ENCODE measurements at regions not wholly inside any gene's neighbourhood (a gene's known extent, or its start where the extent isn't known, plus 50 kb on each side); places are given as distances from the start of the nearest gene placed in this dataset.
A peak's percentile ranks its signal among the peaks of the same experiment; 100 is the strongest.
"Not testable (repeated sequence)": the region's sequence is repeated elsewhere in the genome, so short reads cannot be mapped to it uniquely, and the experiment has no call there.

DNA sequence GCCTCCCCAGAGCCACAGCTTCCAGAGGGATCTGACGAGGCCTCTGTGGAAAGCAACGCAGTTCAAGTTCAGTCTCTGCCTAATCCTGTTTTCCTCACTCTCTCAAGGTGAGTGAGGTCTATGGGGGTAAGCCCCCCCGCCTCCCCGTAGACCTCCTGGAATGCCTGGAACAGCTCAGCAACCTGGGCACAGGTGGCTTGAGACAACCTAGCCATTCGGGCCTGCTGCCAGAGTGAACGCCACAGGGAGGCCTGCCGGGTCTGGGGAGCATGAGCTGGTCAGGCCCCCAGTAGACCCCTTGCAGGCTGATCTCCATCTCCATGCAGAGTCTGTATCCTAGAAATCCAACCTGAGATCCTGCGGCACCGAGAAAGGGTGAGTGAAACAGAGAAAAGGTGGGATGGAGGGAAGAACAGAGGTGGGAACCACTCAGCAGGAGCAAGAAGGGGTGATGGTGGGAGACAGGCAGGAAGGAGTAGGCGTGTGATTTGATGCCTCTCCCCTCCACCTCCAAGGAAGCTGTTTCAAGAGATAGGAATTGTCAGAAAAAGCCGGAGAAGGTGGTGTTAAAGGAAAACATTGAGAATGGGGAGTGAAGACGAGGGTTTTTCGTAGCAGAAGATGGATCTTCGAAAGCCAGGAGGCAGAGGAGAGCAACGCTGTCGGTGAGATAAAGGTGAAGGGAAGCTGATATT lies 123.1 kb upstream of the PRMT8 start:
- no peak for DNase-seq (ENCODE audit: low read depth)

DNA sequence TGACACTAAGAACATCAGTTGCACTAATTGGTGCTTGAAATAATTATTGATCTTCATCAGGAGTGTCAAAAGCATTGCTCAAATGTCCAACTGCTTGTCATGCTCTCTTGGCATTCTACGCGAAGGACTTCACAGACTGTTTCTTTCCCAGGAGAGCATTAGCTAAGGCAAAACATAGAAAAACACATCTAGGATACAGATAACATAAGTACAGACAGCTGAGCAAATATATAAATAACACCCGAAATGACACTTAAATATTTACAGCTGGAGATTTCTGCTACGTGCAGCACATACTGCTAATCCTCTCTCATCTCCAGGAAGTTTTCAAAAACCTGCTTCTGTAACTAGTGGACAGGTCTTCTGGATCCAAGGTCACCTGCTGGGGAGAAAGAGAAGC lies 120.0 kb upstream of the PRMT8 start:
- DNase-seq (ENCODE audit: low read depth) = no peak

DNA sequence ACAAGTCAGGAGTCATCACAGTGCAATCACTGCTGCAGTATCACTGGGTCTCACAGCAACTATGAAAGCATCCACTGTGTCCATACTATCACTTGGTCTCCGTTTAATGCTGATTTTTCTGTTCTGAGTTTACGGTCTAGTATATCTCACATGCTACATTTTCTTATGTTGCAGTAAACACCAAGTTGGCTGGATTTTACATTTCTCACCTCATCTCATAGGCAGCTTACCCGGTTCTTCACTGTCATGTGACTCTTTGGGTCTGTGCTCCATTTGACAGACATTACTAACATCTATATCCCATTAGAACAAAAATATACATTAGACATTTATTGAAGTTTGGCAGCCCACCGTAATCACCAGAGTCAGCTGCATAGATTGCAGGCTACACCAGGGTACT lies 115.7 kb upstream of the PRMT8 start:
- DNase-seq (ENCODE audit: low read depth) = no peak

DNA sequence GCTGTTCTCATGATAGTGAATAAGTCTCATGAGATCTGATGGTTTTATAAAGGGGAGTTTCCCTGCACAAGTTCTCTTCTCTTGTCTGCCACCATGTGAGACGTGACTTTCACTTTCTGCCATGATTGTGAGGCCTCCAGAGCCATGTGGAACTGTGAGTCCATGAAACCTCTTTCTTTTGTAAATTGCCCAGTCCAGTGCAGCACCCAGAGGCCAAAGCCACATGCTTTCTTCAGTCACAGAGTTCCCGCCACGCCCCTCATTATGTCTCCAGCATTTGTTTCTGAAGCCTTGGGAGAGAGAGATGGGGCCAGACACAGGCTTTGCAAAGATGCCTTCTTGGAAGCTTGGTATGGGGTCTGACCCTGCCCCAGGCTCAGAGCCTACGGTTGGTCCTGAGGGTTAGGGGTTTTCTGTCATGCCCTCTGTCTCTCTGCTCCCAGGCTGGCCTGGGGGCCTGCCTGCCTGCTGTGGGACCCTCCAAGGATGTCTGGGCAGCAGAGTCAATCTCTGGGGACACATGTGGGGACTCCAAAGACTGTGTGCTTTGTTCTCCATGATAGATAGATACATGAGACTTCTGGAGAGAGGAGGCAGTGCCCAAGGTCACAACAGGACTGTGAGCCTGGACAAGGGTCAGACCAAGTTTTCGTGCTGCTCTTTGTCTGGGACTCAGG lies 114.1 kb upstream of the PRMT8 start:
- no peak for DNase-seq (ENCODE audit: low read depth)

DNA sequence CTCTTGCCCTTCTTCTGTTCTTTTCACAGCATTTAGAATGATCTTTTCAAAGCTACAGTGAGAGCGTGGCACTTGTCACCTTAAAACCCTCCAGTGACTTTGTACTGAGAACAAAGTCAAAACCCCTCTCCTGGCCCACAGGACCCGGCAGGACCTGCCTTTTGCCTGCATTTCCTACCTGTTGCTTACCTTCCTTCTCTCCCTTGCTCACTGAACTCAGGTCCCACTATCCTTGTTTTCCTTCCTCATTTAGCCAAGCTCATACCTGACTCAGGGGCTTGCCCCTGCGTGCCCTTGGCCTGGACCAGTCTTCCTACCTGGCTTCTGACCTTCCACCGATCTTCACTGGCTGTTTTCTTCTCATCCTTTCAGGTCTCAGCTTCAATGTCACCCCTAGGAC lies 112.3 kb upstream of the PRMT8 start:
- DNase-seq (ENCODE audit: low read depth) = no peak

DNA sequence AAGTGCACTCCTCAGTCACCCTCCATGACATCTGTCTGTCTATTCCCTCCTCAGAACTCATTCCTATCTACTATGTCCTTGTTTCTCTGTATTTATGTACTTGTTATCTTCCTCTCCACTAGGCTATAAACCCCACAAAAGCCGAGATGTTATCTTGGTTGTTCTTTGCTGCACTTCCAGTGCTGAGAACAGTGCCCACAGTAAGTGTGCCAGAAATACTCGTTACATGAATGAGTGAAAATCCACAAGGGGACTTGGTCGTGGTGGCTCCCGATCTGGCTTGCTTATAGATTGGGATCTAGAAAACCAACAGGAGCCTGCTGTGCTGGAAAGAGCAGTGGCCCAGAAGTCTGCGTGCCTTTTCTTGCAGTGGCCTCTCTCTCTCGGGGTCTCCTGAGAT lies 111.9 kb upstream of the PRMT8 start:
- no peak for DNase-seq (ENCODE audit: low read depth)

DNA sequence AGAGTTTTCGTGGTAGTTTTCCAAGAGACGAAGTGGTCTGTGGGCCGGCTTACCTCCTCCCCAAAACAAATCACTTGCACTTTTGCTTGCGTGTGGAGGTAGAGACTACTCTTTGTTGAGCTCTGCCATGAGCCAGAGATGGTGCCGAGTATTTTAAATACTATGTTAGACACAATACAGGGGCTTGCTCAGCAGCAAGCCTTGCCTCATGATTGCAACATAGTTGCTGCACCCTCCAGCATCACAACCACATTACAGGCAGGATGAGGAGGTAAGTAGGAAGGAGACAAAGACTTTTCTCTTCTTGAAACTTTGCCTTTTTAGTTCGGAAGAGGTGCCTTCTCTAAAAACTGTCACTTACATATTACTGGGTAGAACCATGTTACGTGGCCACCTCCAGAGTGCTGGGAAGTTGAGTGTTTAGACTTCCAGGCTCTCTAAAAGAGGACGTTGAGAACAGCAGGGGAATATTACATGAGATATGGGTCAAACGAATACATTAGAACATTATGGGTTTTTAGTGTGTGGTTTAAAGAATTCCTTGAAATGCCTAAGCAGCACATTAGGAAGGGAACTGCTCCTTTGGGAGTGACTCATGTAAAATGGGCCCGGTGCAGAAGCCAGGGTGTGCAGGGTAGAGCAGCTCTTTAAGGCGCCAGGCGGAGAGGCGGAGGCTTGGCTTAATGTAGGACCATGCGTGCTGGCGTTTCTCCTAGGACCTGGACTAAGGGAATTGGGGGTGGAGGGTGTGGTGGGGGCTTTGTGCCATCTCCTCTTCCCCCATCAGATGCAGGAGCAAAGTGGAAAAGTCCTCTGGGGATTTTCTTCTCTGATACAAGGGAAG lies 110.6 kb upstream of the PRMT8 start:
- peak; percentile 2 for DNase-seq (ENCODE audit: low read depth)

DNA sequence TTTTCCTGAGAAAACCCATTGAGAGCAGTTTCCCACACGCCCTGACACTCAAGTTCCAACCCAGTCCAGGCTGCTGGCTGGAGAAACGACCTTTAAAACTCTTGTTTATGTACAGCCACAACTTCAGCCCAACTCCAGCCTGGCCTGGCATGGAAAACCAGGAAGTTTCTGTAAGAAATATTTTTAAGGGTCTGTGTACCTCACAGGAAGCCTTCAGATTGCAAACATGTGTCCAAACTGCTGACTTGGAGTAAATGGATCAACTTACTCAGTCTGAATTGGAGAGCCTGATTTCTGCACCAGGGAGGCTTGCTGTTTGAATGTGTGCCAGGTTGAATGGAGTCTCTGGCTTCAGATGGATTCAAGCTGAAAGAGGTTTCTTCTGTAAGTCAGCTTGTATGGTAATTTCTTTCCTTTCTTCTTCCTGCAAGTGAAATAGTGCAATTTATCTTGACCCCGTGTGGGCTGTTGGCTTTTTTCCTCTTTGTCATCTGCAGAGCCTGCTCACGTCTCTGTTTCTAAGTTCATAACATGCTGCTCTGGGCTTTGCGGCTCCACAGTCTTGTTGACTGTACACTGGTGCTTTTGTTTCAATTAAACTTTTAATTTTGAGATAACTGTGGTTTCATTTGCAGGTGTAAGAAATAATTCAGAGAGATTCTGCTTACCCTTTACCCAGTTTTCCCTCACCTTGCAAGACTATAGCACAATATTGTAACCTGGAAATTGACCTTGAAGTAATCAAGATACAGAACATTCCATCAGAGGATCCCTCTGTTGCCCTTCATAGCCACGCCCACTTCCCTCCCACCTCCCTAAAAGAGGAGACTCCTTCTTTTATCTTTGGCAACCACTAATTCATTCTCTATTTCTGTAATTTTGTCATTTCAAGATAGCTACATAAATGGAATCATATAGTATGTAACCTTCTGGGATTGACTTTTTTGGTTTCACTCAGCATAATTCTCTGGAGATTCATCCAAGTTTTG lies 109.7 kb upstream of the PRMT8 start:
- DNase-seq (ENCODE audit: low read depth) = no peak

DNA sequence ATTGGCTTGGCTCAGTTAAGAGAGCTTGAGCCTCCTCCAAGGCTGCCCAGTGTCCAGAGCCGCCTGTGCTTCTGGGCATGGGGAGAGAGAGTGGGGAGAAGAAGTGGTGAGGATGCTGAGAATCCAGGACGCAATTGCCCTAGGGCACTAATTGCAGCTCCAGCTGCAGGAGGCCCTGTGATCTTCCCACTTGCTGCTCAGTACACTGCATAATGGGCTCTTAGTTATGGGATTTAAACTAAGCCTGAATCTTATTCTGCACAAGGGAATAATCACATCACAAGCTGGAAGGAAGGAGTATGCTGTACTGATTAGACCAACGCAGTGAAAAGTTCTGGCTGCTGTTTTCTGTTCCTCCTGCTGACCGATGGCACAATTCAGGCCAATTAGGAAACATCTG lies 101.0 kb upstream of the PRMT8 start:
- DNase-seq (ENCODE audit: low read depth) = no peak

DNA sequence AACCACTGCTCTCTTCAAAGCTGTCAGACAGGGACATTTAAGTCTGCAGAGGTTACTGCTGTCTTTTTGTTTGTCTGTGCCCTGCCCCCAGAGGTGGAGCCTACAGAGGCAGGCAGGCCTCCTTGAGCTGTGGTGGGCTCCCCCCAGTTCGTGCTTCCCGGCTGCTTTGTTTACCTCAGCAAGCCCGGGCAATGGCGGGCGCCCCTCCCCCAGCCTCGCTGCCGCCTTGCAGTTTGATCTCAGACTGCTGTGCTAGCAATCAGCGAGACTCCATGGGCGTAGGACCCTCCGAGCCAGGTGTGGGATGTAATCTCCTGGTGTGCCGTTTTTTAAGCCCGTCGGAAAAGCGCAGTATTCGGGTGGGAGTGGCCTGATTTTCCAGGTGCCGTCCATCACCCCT lies 93.4 kb upstream of the PRMT8 start:
- DNase-seq (ENCODE audit: low read depth) = not testable (repeated sequence)

DNA sequence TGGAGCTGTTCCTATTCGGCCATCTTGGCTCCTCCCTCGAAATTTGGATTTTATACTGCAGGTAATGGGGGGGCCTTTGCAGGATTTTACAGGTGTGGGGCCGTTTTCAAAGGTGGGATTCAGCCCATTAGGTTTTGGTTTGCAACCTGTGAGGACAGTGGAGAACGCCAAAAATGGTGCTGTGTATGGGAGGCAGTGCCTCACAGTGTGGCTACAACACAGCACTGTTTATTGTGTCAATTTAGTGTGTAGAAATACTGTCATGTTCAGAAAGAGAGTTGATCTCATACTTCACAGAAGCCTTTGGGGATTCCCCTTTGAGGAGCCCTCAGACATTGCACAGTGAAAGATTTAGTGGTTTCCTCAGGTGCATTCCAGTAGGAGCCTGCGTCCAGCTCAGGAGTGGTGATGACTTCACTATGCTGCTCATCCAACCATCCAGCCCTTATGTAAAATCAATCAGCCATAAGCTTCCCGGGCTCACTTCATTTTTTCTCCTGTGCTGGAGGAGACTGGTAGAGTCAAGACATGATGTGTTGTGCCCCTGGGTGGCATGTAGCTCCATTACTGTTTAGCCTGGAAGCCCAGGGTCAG lies 92.7 kb upstream of the PRMT8 start:
- DNase-seq (ENCODE audit: low read depth) = no peak

DNA sequence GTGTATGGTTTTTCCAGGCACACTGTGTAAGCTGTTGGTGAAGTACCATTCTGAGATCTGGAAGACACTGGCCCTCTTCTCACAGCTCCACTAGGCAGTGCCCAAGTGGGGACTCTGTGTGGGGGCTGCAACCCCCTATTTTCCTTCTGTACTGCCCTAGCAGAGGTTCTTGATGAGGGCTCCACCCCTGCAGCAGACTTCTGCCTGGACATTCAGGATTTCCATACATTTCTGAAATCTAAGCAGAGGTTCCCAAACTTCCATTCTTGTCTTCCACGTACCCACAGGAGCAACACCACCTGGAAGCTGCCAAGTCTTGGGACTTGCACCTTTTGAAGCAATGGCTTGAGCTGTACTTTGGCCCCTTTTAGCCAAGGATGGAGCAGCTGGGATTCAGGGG lies 85.2 kb upstream of the PRMT8 start:
- DNase-seq (ENCODE audit: low read depth) = no peak

DNA sequence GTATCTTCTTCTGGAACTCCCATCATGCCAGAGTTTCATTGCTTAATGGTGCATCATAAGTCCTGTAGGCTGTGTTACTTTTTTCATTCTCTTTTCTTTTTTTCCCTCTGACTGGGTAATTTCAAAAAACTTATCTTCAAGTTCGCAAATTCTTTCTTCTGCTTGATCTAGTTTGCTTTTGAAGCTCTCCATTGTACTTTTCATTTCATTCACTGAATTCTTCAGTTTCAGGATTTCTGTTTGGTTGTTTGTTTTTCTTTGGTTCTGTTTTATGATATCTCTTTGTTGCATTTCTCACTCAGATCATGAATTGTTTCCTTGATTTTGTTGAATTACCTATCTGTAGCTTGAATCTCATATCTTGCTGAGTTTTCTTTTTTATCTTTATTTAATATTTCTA lies 83.3 kb upstream of the PRMT8 start:
- DNase-seq (ENCODE audit: low read depth) = no peak

DNA sequence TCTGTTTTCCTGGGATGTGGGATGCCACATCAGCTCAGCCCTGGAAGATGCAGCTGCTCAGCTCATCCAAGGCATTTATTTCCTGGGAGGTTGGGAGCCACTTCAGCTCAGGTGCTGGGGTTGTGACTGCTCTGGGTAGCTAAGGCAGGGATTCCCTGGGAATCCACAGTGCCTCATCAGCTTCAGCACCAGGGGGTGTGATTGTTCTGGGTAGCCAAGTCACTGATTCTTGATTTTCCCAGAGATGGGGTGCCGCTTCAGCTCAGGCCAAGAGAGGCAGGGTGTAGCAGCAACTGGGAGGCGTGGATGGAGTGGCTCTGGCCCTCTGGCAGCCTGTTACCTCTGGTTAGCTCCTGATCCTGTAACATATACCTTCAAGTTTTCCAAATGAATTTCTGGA lies 81.3 kb upstream of the PRMT8 start:
- no peak for DNase-seq (ENCODE audit: low read depth)

DNA sequence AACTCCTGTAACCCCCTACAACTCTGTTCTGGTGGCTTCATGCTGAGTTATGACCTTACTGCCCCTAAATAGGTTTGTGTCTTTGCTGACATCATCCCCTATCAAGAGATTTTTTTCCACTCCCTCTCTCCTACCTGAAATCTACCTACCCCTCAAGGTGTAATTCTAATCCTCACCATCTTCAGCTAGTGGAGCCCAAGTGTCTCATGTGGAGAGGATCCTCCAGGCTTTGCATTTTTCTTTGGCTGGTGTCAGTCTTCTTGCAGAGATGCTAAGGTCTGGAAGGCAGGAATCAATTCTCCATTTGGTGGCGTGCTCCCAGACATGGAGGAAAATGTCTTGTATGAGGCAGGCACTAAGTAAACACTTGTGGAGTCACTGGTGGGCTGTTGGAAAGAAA lies 74.8 kb upstream of the PRMT8 start:
- DNase-seq (ENCODE audit: low read depth) = no peak

DNA sequence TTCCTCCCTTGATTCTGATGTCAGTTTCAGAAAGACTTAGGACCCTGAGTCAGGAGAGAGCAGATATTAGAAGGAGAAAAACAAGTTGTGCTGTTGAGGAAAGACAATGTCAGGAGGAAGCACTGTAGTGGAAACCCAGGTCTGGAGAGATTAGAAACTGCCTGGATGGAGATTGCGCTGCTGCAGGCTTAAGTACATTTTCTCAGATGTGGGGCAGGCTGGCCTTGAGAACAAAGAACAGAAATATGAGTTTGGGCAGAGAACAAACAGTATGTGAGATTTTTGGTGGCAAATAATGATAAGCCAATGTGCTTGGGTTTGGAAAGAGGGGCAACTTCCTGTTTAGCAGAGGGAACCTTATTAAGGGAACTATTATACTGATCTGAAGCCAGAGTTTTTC lies 74.3 kb upstream of the PRMT8 start:
- no peak for DNase-seq (ENCODE audit: low read depth)

DNA sequence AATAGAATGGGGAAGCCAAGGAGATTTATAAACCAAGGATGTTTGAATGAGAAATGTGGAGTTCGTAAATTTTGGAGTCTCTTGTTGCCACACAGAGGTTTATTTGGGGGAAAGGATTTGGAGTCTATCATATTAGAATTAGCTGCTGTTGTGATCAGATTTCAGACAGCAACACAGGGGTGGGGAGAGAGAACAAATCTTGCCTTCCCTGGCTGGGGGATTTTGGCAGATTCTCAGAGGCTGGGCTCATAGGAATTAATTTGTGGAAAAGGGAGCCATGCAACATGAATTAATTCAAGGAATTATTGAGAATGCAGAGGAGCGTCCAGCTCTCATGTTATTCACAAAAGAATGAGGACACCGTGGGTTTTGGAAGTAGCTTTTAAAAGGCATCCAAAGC lies 73.9 kb upstream of the PRMT8 start:
- no peak for DNase-seq (ENCODE audit: low read depth)

DNA sequence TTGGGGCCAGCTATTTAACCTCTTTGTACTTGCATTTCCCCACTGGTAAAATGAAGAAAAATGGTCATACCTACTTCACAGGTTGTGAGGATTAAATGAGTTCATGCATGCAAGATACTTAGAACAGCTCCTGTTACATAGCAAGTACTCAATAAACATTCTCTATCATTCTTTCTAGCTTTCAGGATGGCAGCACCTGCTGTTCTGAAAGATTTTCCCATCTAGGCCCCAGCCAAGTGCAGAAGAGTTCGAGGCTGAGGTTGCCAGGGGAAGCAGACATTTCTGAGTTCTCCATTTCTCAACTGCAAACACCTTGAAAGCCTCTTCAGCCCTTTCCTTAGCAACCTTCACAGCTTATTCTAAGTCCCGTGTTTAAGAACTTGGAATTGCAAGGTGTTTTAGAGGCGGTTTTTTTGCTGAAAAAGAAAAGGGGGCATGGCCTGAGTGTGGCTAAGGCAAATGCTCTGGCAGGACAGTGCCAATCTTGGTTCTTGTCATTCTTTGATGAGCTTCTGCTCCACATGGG lies 73.0 kb upstream of the PRMT8 start:
- DNase-seq (ENCODE audit: low read depth) = no peak

DNA sequence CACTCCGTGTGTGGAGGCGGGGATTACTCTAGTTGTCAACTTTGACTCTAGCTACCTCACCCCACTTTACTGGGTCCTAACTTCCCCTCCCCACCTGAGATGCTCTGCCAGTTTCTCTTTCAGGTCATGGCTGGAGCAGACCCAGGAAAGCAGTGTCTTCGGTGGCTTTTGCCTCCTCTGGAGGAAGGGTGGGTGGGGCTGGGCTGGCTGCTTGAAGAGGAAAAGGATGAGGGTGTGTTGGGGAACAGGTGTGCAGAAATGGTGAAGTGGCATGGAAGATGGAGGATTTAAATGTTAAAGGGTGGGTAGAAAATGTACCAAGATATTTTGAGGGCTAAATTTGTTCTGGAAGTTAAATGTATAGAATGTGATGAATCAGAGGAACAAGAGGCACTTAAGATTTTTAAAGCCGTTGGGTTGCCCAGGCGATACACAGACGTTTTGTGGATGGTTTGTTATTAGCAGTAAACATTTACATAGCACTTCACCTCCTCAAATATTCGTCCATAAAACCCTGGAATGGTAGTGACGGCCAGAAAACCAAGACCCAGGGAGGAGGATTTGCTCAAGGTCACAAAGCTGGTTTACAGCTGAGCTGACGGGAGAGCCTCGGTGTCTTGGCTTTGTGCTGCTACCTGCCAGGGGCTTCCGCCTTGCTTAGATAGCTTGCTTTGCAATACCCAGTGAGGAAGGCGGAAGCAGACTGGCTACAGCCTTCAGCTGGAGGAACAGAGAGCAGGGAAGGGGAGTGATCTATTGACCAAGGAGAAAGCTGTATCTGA lies 72.2 kb upstream of the PRMT8 start:
- DNase-seq (ENCODE audit: low read depth) = no peak

DNA sequence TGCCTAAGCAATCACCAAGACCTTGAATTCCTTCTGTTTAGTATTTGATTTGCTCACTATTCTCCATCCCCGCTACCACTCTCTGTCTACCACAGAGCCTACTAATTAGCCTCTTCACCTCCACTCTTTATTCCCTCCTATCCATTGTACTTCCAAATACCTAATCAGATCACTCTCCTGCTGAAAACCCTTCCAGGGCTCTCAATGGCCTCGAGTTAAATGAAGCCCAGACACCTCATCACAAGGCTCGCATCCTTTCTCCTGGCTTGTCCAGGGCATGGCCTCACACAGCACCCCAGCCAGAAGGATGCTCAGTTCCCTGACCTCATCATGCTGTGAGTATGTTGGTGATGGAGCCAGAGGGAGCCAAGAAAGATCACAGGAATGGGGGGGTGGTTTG lies 71.4 kb upstream of the PRMT8 start:
- DNase-seq (ENCODE audit: low read depth) = no peak

DNA sequence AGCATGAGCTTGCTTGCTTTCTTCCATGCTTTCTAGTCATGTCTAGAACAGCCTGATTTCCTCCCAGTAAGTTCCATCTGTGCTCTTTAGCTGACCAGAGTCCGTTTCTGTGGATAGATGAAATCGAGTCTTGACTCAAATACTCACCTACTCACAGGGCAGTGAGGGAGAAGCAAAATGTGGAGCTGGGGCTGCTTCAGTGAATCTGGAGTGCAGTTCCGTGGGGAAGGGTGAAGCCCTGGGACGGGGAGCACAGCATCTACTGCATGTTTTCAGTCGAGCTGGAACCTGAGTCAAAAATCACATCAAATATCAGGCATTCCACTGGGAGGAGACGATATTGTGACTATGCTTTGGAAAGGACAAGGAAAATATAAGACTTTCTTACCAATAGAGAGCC lies 70.3 kb upstream of the PRMT8 start:
- no peak for DNase-seq (ENCODE audit: low read depth)

Measured in ELR (cell line).